Ectodermal cell (in vitro differentiated cells): ENCODE measurements at regions not wholly inside any gene's neighbourhood (a gene's known extent, or its start where the extent isn't known, plus 50 kb on each side); places are given as distances from the start of the nearest gene placed in this dataset.
A peak's percentile ranks its signal among the peaks of the same experiment; 100 is the strongest.

Experiments used
- H3K27ac ChIP-seq: 2 replicates; pipeline ENCODE4 v1.7.0; 2013; ENCODE audit warnings: mild to moderate bottlenecking, low read depth, low read length; ENCODE audit not compliant: insufficient read depth, poor library complexity, severe bottlenecking
- H3K27me3 ChIP-seq: 2 replicates; pipeline ENCODE4 v1.7.0; 2013; ENCODE audit warnings: mild to moderate bottlenecking, low read length; ENCODE audit not compliant: insufficient read depth, control insufficient read depth, poor library complexity, severe bottlenecking
- H3K36me3 ChIP-seq: one replicate; pipeline ENCODE4 v1.7.0; 2013; ENCODE audit warnings: low read length; ENCODE audit not compliant: control insufficient read depth, insufficient read depth
- H3K4me1 ChIP-seq: one replicate; pipeline ENCODE4 v1.7.0; 2013; ENCODE audit warnings: low read length; ENCODE audit not compliant: control insufficient read depth, insufficient read depth
- H3K4me3 ChIP-seq: 2 replicates; pipeline ENCODE4 v1.7.0; 2013; ENCODE audit warnings: low read depth, low read length, control low read depth; ENCODE audit not compliant: insufficient read depth
- H3K9me3 ChIP-seq: 2 replicates; pipeline ENCODE4 v1.7.0; 2013; ENCODE audit warnings: mild to moderate bottlenecking, low read length, moderate library complexity; ENCODE audit not compliant: control insufficient read depth
- WGBS, 2 experiments: methylation state at CpG; one replicate each; pipeline ENCODE4 v1.1.7; 2013; ENCODE audit warnings: missing lambda C conversion rate in 2 of 2; 5-methylcytosine and 5-hydroxymethylcytosine counted together

DNA sequence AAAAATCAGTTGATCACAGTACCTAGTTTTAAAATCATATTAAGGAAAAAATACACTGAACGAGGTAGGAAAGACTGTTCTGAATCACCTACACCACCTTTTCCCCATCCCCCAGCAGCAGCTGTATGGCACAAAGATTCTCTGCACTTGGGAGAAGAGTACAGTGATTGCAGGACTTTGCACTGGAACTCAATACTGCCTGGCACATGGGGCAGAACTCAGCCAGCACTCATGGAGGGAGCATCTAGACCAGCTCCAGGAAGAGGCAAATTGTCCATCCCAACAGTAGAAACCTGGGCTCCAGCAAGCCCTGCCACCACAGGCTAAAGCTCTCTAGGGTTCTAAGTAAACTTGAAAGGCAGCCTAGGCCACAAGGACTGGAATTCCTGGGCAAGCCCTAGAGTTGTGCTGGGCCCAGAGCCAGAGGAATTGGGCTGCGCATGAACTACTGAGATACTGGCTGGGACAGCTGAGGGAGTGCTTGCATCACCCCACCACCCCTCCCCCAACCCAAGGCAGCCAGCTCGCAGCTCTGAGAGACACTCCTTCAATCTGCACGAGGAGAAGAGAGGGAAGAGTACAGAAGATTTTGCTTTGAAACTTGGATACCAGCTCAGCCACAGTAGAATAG, 654.4 kb upstream of the CDH6 start:
- H3K4me3 ChIP-seq, result no peak overlapping the region
- H3K36me3 ChIP-seq, result no peaks in the 10 kb centered on the region
- no peaks in the 10 kb centered on the region for H3K27me3 ChIP-seq
- H3K4me1 ChIP-seq, result no peaks in the 10 kb centered on the region
- no peaks in the 10 kb centered on the region for H3K9me3 ChIP-seq
- WGBS, 2 experiments, result 80 to 86% methylated on average over 4 of the region's 4 CpGs
- H3K27ac ChIP-seq, result no peak overlapping the region

- H3K9me3 ChIP-seq, result no peaks in the 10 kb centered on the region
- no peak overlapping the region for H3K27ac ChIP-seq
- H3K4me1 ChIP-seq, result no peaks in the 10 kb centered on the region
- no peaks in the 10 kb centered on the region for H3K36me3 ChIP-seq
- H3K27me3 ChIP-seq, result no peaks in the 10 kb centered on the region
- no peak overlapping the region for H3K4me3 ChIP-seq
- WGBS, 2 experiments, result 96 to 100% methylated on average over 2 of the region's 2 CpGs
Observed at GRCh38 chr5:30525353-30525752, 668.1 kb upstream of the CDH6 start.

DNA sequence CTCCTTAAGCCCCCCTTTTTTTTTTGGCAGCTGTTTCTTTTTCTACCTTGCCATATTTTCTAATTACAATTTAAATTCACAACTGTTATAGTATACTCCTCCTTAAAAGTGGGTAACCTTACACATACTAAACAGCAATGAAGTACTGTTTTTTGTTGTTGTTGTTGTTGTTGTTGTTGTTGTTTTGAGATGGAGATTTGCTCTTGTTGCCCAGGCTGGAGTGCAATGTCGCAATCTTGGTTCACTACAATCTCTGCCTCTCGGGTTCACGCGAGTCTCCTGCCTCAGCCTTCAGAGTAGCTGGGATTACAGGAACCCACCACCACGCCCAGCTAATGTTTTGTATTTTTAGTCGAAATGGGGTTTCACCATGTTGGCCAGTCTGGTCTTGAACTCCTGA, 669.1 kb upstream of the CDH6 start:
- 90 to 91% methylated on average over 6 of the region's 6 CpGs for WGBS, 2 experiments
- no peaks in the 10 kb centered on the region for H3K9me3 ChIP-seq
- no peaks in the 10 kb centered on the region for H3K27me3 ChIP-seq
- no peaks in the 10 kb centered on the region for H3K4me1 ChIP-seq
- no peak overlapping the region for H3K4me3 ChIP-seq
- H3K36me3 ChIP-seq, result no peaks in the 10 kb centered on the region
- H3K27ac ChIP-seq, result no peak overlapping the region

DNA sequence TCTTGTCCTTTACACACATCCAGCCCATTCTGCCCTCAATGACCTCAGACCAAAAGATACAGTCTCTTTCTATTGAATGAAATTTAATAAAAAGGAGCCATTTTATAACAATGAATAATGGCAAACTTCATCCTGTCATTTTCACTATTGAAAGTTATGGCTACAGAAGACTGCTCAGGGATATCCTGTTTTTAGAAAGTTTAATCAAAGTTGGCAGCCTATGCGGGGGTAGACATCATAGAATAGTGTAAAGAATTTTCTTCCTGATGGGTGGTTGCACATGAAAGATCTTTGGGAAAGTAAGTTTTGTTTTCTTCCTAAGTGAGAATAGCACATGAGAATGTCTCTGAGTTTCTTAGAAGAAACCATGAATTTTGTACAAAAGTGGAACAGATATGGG, 670.4 kb upstream of the CDH6 start:
- no peaks in the 10 kb centered on the region for H3K4me1 ChIP-seq
- H3K4me3 ChIP-seq, result no peak overlapping the region
- H3K36me3 ChIP-seq, result no peaks in the 10 kb centered on the region
- WGBS, 2 experiments, result 93 to 94% methylated on average over 1 of the region's 1 CpG
- no peaks in the 10 kb centered on the region for H3K27me3 ChIP-seq
- H3K27ac ChIP-seq, result no peak overlapping the region
- H3K9me3 ChIP-seq, result no peaks in the 10 kb centered on the region

- no peaks in the 10 kb centered on the region for H3K27me3 ChIP-seq
- peak overlapping the region; percentile 87 for H3K27ac ChIP-seq
- no peaks in the 10 kb centered on the region for H3K36me3 ChIP-seq
- WGBS, 2 experiments, result 76 to 78% methylated on average over 3 of the region's 4 CpGs
- no peaks in the 10 kb centered on the region for H3K9me3 ChIP-seq
- no peak overlapping the region for H3K4me3 ChIP-seq
- H3K4me1 ChIP-seq, result peaks cover 8% of the 10 kb centered on the region
Observed at GRCh38 chr5:30505014-30505886, 688.2 kb upstream of the CDH6 start.

DNA sequence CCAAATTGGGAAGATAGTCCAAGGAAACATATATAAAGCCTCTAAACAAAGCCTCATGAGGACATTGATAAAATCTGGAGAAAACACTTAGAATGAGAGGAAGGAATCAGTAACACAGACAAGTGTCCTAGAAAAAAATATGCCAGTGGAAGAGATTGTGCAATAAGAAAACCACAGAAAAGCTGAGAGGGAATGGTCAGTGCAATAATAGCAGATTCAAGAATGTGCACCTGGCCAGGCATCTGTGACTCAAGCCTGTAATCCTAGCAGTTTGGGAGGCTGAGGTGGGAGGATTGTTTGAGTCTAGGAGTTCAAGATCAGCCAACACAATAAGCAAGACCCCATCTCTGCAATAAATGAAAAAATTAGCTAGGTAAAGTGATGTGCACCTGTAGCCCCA, 691.2 kb upstream of the CDH6 start:
- Histone ChIP-seq H3K4me1 (peaks cover 8% of the 10 kb centered on the region), H3K27ac (no peak overlapping the region), H3K36me3 (no peaks in the 10 kb centered on the region), H3K9me3 (no peaks in the 10 kb centered on the region), H3K27me3 (no peaks in the 10 kb centered on the region), H3K4me3 (no peak overlapping the region)

- H3K9me3 ChIP-seq, result no peaks in the 10 kb centered on the region
- H3K27ac ChIP-seq, result no peak overlapping the region
- 90 to 94% methylated on average over 3 of the region's 3 CpGs for WGBS, 2 experiments
- no peaks in the 10 kb centered on the region for H3K36me3 ChIP-seq
- peaks cover 8% of the 10 kb centered on the region for H3K4me1 ChIP-seq
- H3K4me3 ChIP-seq, result no peak overlapping the region
- H3K27me3 ChIP-seq, result no peaks in the 10 kb centered on the region
Observed at GRCh38 chr5:30501065-30501464, 692.4 kb upstream of the CDH6 start.

GRCh38 chr5:30500513-30500912, 693.0 kb upstream of the CDH6 start:
- Histone ChIP-seq H3K4me3 (no peak overlapping the region), H3K27me3 (no peaks in the 10 kb centered on the region), H3K36me3 (no peaks in the 10 kb centered on the region), H3K27ac (no peak overlapping the region), H3K9me3 (no peaks in the 10 kb centered on the region), H3K4me1 (peaks cover 8% of the 10 kb centered on the region)
- 79 to 98% methylated on average over 2 of the region's 2 CpGs for WGBS, 2 experiments

- no peaks in the 10 kb centered on the region for H3K27me3 ChIP-seq
- no peak overlapping the region for H3K27ac ChIP-seq
- no peaks in the 10 kb centered on the region for H3K4me1 ChIP-seq
- H3K36me3 ChIP-seq, result no peaks in the 10 kb centered on the region
- H3K4me3 ChIP-seq, result no peak overlapping the region
- H3K9me3 ChIP-seq, result no peaks in the 10 kb centered on the region
- WGBS, 2 experiments, result 87 to 93% methylated on average over 4 of the region's 4 CpGs
Observed at GRCh38 chr5:30499402-30499801, 694.1 kb upstream of the CDH6 start.

- no peaks in the 10 kb centered on the region for H3K9me3 ChIP-seq
- no peak overlapping the region for H3K27ac ChIP-seq
- no peaks in the 10 kb centered on the region for H3K36me3 ChIP-seq
- H3K27me3 ChIP-seq, result no peaks in the 10 kb centered on the region
- no peaks in the 10 kb centered on the region for H3K4me1 ChIP-seq
- no peak overlapping the region for H3K4me3 ChIP-seq
- 0% methylated on average over 1 of the region's 1 CpG for WGBS, 2 experiments
Observed at GRCh38 chr5:30498972-30499371, 694.5 kb upstream of the CDH6 start.
